Keratinocyte (primary cell): ENCODE measurements at regions not wholly inside any gene's neighbourhood (a gene's known extent, or its start where the extent isn't known, plus 50 kb on each side); places are given as distances from the start of the nearest gene placed in this dataset.

ENCODE experiments used
- DNase-seq: peaks from one replicate; pipeline ENCODE4 v3.0.0-alpha.2; 2011; ENCODE audit warnings: low read depth, missing footprints, low spot score
- FAIRE-seq: peaks from 2 replicates; lab custom pipeline; 2011; peaks lifted over from hg19 to GRCh38; lab: Jason Lieb, UNC
- H2AFZ ChIP-seq: 2 replicates; pipeline ENCODE4 v1.6.0; 2012; ENCODE audit warnings: low read length, control low read depth, inconsistent platforms; ENCODE audit not compliant: control insufficient read depth
- H3K27ac ChIP-seq: 2 replicates; pipeline ENCODE4 v1.5.1; 2011; ENCODE audit warnings: low read length; ENCODE audit not compliant: control insufficient read depth, insufficient read depth
- H3K27me3 ChIP-seq: 3 replicates; pipeline ENCODE4 v1.6.0; 2011; ENCODE audit warnings: low read length; ENCODE audit not compliant: control insufficient read depth, insufficient read depth; ENCODE audit errors: extremely low read depth
- H3K36me3 ChIP-seq, 2 experiments: 2 replicates in 1 of 2; 3 replicates in 1 of 2; pipeline ENCODE4 v1.5.1; 2011; ENCODE audit warnings: low read length in 2 of 2, mild to moderate bottlenecking in 1 of 2; ENCODE audit not compliant: control insufficient read depth in 2 of 2, insufficient read depth in 2 of 2; ENCODE audit errors: extremely low read depth in 1 of 2
- H3K4me1 ChIP-seq: 3 replicates; pipeline ENCODE4 v1.5.1; 2011; ENCODE audit warnings: low read length; ENCODE audit not compliant: control insufficient read depth, insufficient read depth; ENCODE audit errors: extremely low read depth
- H3K4me2 ChIP-seq: 3 replicates; pipeline ENCODE4 v1.6.0; 2011; ENCODE audit warnings: low read depth, low read length; ENCODE audit not compliant: control insufficient read depth, insufficient read depth; ENCODE audit errors: extremely low read depth
- H3K4me3 ChIP-seq, 3 experiments: fragments of 200-600 bp in 1 of 3; sonication (generic) in 1 of 3; 2 replicates in 2 of 3; 3 replicates in 1 of 3; pipeline ENCODE4 v1.5.1; 2011 to 2016; ENCODE audit warnings: low read length in 3 of 3, mild to moderate bottlenecking in 3 of 3, control low read depth in 2 of 3, inconsistent platforms in 1 of 3, low read depth in 1 of 3, mixed read lengths in 1 of 3, mixed run types in 1 of 3, moderate library complexity in 1 of 3; ENCODE audit not compliant: control insufficient read depth in 2 of 3, insufficient read depth in 2 of 3; ENCODE audit errors: extremely low read depth in 1 of 3
- H3K79me2 ChIP-seq: 2 replicates; pipeline ENCODE4 v1.6.0; 2012; ENCODE audit warnings: low read length; ENCODE audit not compliant: control insufficient read depth, insufficient read depth
- H3K9ac ChIP-seq: 3 replicates; pipeline ENCODE4 v1.6.0; 2011; ENCODE audit warnings: low read length; ENCODE audit not compliant: control insufficient read depth, insufficient read depth; ENCODE audit errors: extremely low read depth
- H3K9me1 ChIP-seq: 3 replicates; pipeline ENCODE4 v1.6.0; 2011; ENCODE audit warnings: low read length; ENCODE audit not compliant: control insufficient read depth, insufficient read depth; ENCODE audit errors: extremely low read depth
- H3K9me3 ChIP-seq: 2 replicates; pipeline ENCODE4 v1.5.1; 2012; ENCODE audit warnings: low read depth, low read length; ENCODE audit not compliant: control insufficient read depth
- H4K20me1 ChIP-seq: 3 replicates; pipeline ENCODE4 v1.6.0; 2011; ENCODE audit warnings: low read length; ENCODE audit not compliant: control insufficient read depth, insufficient read depth; ENCODE audit errors: extremely low read depth
- CTCF ChIP-seq, 3 experiments: IDR thresholded peaks in 1 of 3; conservative IDR thresholded peaks in 1 of 3; optimal IDR thresholded peaks in 1 of 3; 2 replicates in 2 of 3; 3 replicates in 1 of 3; pipeline versions ENCODE3 to v1.5.1; 2011; ENCODE audit warnings: low read length in 3 of 3, mild to moderate bottlenecking in 3 of 3, moderate library complexity in 2 of 3, control low read depth in 1 of 3, inconsistent platforms in 1 of 3; ENCODE audit not compliant: insufficient read depth in 2 of 3; ENCODE audit errors: extremely low read depth in 1 of 3
- EZH2 ChIP-seq: IDR thresholded peaks from one replicate; pipeline ENCODE4 v1.6.1; 2012; ENCODE audit warnings: inconsistent platforms, mild to moderate bottlenecking, low read length, moderate library complexity
- dilution Hi-C: fragments of 300-500 bp; cut with MboI; formaldehyde crosslinking; loops from one replicate; pipeline ENCODE4 v1.7.0; 2020; ENCODE audit warnings: low sequenced_read_pairs; ENCODE audit not compliant: extremely low pct_ligation_motif_present

DNA sequence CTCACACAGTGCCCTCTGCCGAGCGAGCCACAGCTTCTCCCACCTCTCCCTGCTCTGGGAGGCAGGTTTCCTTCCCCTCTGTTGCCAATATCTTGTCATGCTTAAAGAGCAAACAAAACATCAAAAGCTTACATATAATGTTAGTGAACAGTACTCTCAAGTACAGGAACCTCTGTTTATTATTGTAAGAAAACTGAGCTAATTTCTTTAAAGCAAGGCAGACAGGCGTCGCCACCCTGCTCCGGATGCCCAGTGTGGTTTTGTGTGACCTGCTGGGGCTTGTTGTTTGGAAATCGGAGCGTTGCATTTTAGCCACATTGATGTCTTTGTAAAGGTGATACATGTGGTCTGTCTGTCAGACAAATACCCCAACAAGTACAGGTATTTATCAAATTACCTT, 401.4 kb upstream of the IRX1 start:
- Histone ChIP-seq H3K36me3 (no peaks in the 10 kb centered on the region), H4K20me1 (no peaks in the 10 kb centered on the region), H3K9ac (no peak overlapping the region), H3K27ac (no peak overlapping the region), H3K4me2 (no peak overlapping the region), H3K4me1 (no peaks in the 10 kb centered on the region), H3K9me1 (no peaks in the 10 kb centered on the region), H3K4me3 (no peak overlapping the region), H3K27me3 (no peaks in the 10 kb centered on the region), H2AFZ (no peak overlapping the region), H3K9me3 (no peaks in the 10 kb centered on the region), H3K79me2 (no peaks in the 10 kb centered on the region)
- TF ChIP-seq CTCF (optimal IDR thresholded peaks at IDR 0.05 in 1 of 3, IDR thresholded peaks at IDR 0.05 in 1 of 3, conservative IDR thresholded peaks at IDR 0.05 in 1 of 3; ENCODE audit: extremely low read depth in 1 of 3, insufficient read depth in 2 of 3, low read length in 3 of 3) (no peak), EZH2 (no peak)
- DNase-seq, result no peak
- no peak for FAIRE-seq
- dilution Hi-C loops, result no loop called here

DNA sequence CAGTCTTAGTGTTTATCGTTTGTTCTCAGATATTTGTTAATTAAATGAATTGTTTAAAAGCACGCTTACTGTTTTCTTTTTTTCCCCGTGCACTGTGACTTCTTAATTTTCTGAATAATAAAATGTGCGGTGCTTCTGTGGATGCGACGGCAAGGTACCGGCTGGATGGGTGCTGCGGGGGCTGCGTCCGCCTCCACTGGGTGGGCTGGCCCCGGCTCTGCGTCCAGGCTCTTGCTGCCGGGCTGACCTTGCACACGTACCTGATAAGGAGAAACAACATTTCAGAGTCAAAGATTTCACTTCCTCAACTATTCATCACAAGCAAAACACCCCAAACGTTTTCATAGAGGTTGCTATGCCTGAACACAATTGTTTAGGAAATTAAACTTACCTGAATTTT, 404.0 kb upstream of the IRX1 start:
- Histone ChIP-seq H3K9me3 (no peaks in the 10 kb centered on the region), H3K4me2 (no peak overlapping the region), H3K9me1 (no peaks in the 10 kb centered on the region), H3K4me1 (no peaks in the 10 kb centered on the region), H4K20me1 (no peaks in the 10 kb centered on the region), H3K27me3 (no peaks in the 10 kb centered on the region), H3K79me2 (no peaks in the 10 kb centered on the region), H3K9ac (no peak overlapping the region), H3K4me3 (no peak overlapping the region), H3K27ac (no peak overlapping the region), H3K36me3 (no peaks in the 10 kb centered on the region), H2AFZ (no peak overlapping the region)
- dilution Hi-C loops, result no loop called here
- TF ChIP-seq EZH2 (no peak), CTCF (optimal IDR thresholded peaks at IDR 0.05 in 1 of 3, IDR thresholded peaks at IDR 0.05 in 1 of 3, conservative IDR thresholded peaks at IDR 0.05 in 1 of 3; ENCODE audit: extremely low read depth in 1 of 3, insufficient read depth in 2 of 3, low read length in 3 of 3) (no peak)
- DNase-seq, result no peak
- no peak for FAIRE-seq
